MCF 10A (cell line): ENCODE measurements at regions not wholly inside any gene's neighbourhood (a gene's known extent, or its start where the extent isn't known, plus 50 kb on each side); places are given as distances from the start of the nearest gene placed in this dataset.

ENCODE experiments used
- BruUV-seq: library from RNA; stranded (reverse); fragments of 400-500 nt; replicated peaks from 2 replicates; lab custom pipeline; 2021; lab: Mats Ljungman, UMichigan
- CTCF ChIA-PET: fragments of 300-600 bp; sonication (Branson Sonifier 250); formaldehyde crosslinking; extraction: SDS; loops from one replicate; lab custom pipeline; 2021; ENCODE audit warnings: antibody characterized with exemption, inconsistent platforms; lab: Yijun Ruan, JAX
- POLR2A ChIA-PET: fragments of 300-600, 350-650 bp; sonication (Branson Sonifier 250); formaldehyde crosslinking; extraction: SDS; loops from one replicate; lab custom pipeline; 2020; ENCODE audit warnings: antibody characterized with exemption, inconsistent platforms; lab: Yijun Ruan, JAX
- DNase-seq: peaks from one replicate; pipeline ENCODE4 v3.0.0-alpha.2; 2018; ENCODE audit not compliant: unreplicated experiment
- H3K27ac Mint-ChIP-seq: one replicate; pipeline ENCODE4 v1.8.0; 2022; ENCODE audit warnings: mild to moderate bottlenecking, low read depth, mixed read lengths; ENCODE audit not compliant: unreplicated experiment
- H3K27me3 Mint-ChIP-seq: one replicate; pipeline ENCODE4 v1.8.0; 2022; ENCODE audit warnings: mixed read lengths; ENCODE audit not compliant: insufficient read depth, unreplicated experiment
- H3K36me3 Mint-ChIP-seq: one replicate; pipeline ENCODE4 v1.8.0; 2022; ENCODE audit warnings: mild to moderate bottlenecking, moderate library complexity, mixed read lengths; ENCODE audit not compliant: insufficient read depth, unreplicated experiment
- H3K4me1 Mint-ChIP-seq: one replicate; pipeline ENCODE4 v1.8.0; 2022; ENCODE audit warnings: mixed read lengths; ENCODE audit not compliant: insufficient read depth, unreplicated experiment
- H3K4me3 Mint-ChIP-seq: one replicate; pipeline ENCODE4 v1.8.0; 2022; ENCODE audit warnings: mild to moderate bottlenecking, moderate library complexity, mixed read lengths; ENCODE audit not compliant: unreplicated experiment
- H3K9me3 Mint-ChIP-seq: one replicate; pipeline ENCODE4 v1.8.0; 2022; ENCODE audit warnings: mixed read lengths; ENCODE audit not compliant: unreplicated experiment
- CTCF ChIP-seq: fragments of 200-600 bp; IDR thresholded peaks from one replicate; pipeline ENCODE4 v1.8.0; 2022; ENCODE audit warnings: antibody characterized with exemption, mild to moderate bottlenecking; ENCODE audit not compliant: unreplicated experiment
- intact Hi-C: fragments of 100-400 bp; cut with micrococcal nuclease; formaldehyde crosslinking; loops from 2 replicates; pipeline ENCODE4 v1.14.1; 2022

GRCh38 chr15:45842151-45842550 is 207.3 kb downstream of the SQOR start:
- BruUV-seq = no TSS peak
- ChIA-PET POLR2A (no interaction called here), CTCF (interaction anchor here (1.1 to 1.2 kb wide), 2 partner anchors 16 to 48 kb away, joined by 4 to 5 read pairs; no protein-coding TSS in a partner anchor)

GRCh38 chr15:45847645-45848044 is 212.8 kb downstream of the SQOR start:
- ChIA-PET CTCF (interaction anchor here (0.8 kb wide), 1 partner anchor 16 kb away, joined by 5 read pairs; no protein-coding TSS in a partner anchor), POLR2A (no interaction called here)
- no peaks in the 10 kb centered on the region for H3K27me3 Mint-ChIP-seq
- no peak for TF ChIP-seq CTCF
- H3K9me3 Mint-ChIP-seq = no peaks in the 10 kb centered on the region
- BruUV-seq = no TSS peak
- no peaks in the 10 kb centered on the region for H3K36me3 Mint-ChIP-seq
- intact Hi-C loops = no loop called here
- no peak for DNase-seq
- H3K4me3 Mint-ChIP-seq = no peak overlapping the region
- no peaks in the 10 kb centered on the region for H3K4me1 Mint-ChIP-seq
- H3K27ac Mint-ChIP-seq = no peak overlapping the region

More at GRCh38 chr15:45842151-45842550, 207.3 kb downstream of the SQOR start:
- no peak for DNase-seq
- no peak for TF ChIP-seq CTCF
- intact Hi-C loops = no loop called here
- Mint-ChIP-seq H3K4me1 (no peaks in the 10 kb centered on the region), H3K4me3 (no peak overlapping the region), H3K27me3 (no peaks in the 10 kb centered on the region), H3K36me3 (no peaks in the 10 kb centered on the region), H3K9me3 (no peaks in the 10 kb centered on the region), H3K27ac (no peak overlapping the region)

GRCh38 chr15:45849136-45849535 is 214.3 kb downstream of the SQOR start:
- H3K4me1 Mint-ChIP-seq = no peaks in the 10 kb centered on the region
- no peak for TF ChIP-seq CTCF
- no peaks in the 10 kb centered on the region for H3K27me3 Mint-ChIP-seq
- CTCF ChIA-PET = interaction anchor here (0.8 to 1.5 kb wide), 2 partner anchors 16 to 53 kb away, joined by 3 to 4 read pairs; no protein-coding TSS in a partner anchor
- BruUV-seq = no TSS peak
- no peak for DNase-seq
- H3K9me3 Mint-ChIP-seq = no peaks in the 10 kb centered on the region
- POLR2A ChIA-PET = no interaction called here
- no peaks in the 10 kb centered on the region for H3K36me3 Mint-ChIP-seq
- no peak overlapping the region for H3K4me3 Mint-ChIP-seq
- H3K27ac Mint-ChIP-seq = no peak overlapping the region
- intact Hi-C loops = no loop called here

- no peak for DNase-seq
- no peak for TF ChIP-seq CTCF
- Mint-ChIP-seq H3K36me3 (no peaks in the 10 kb centered on the region), H3K27me3 (no peaks in the 10 kb centered on the region), H3K27ac (peak overlapping the region; percentile 74), H3K9me3 (no peaks in the 10 kb centered on the region), H3K4me3 (no peak overlapping the region), H3K4me1 (peaks cover 23% of the 10 kb centered on the region)
- CTCF ChIA-PET = interaction anchor here (0.7 to 2.2 kb wide), 4 partner anchors 16 to 65 kb away, joined by 3 to 17 read pairs (median 6); no protein-coding TSS in a partner anchor
- BruUV-seq = no TSS peak
- intact Hi-C loops = loop anchor here (5.0 kb wide), 1 partner anchor 63 kb away; no protein-coding TSS in a partner anchor
- POLR2A ChIA-PET = interaction anchor here (0.6 to 1.7 kb wide), 3 partner anchors 10 to 65 kb away, joined by 3 to 4 read pairs (median 3); no protein-coding TSS in a partner anchor
Measured at GRCh38 chr15:45854455-45855202, 219.8 kb downstream of the SQOR start.
